ENCODE measurements at regions not wholly inside any gene's neighbourhood (a gene's known extent, or its start where the extent isn't known, plus 50 kb on each side); places are given as distances from the start of the nearest gene placed in this dataset.

GRCh38 chr3:117017135-117017894, 307.7 kb downstream of the TUSC7 start:
- TF ChIP-seq CTCF (IDR thresholded peaks at IDR 0.05), result no peak
- TF ChIP-seq POLR2A (IDR thresholded peaks at IDR 0.05), result no peak
- TF ChIP-seq POLR2AphosphoS5 (IDR thresholded peaks at IDR 0.05; ENCODE audit: insufficient read depth in 1 of 2, low read depth in 1 of 2), result no peak
